Suprapubic skin (tissue), 4 donors: ENCODE measurements at regions not wholly inside any gene's neighbourhood (a gene's known extent, or its start where the extent isn't known, plus 50 kb on each side); places are given as distances from the start of the nearest gene placed in this dataset.
"Not testable (repeated sequence)": the region's sequence is repeated elsewhere in the genome, so short reads cannot be mapped to it uniquely, and the experiment has no call there.

Experiments
- DNase-seq, 2 donors: peaks; one replicate each; pipeline ENCODE4 v3.0.0-alpha.2; 2019; ENCODE audit warnings: low spot score in 2 of 2
- H3K27ac ChIP-seq: fragments of 200-600 bp; sonication (generic); one replicate; pipeline ENCODE4 v1.5.1; 2019
- H3K27me3 ChIP-seq: fragments of 200-600 bp; sonication (generic); one replicate; pipeline ENCODE4 v1.5.1; 2019
- H3K36me3 ChIP-seq: fragments of 200-600 bp; sonication (generic); one replicate; pipeline ENCODE4 v1.5.1; 2019
- H3K4me1 ChIP-seq: fragments of 200-600 bp; sonication (generic); one replicate; pipeline ENCODE4 v1.5.1; 2019
- H3K4me3 ChIP-seq: fragments of 200-600 bp; sonication (generic); one replicate; pipeline ENCODE4 v1.5.1; 2019; ENCODE audit warnings: mild to moderate bottlenecking
- H3K9me3 ChIP-seq: fragments of 200-600 bp; sonication (generic); one replicate; pipeline ENCODE4 v1.5.1; 2019
- CTCF ChIP-seq, 2 donors: fragments of 200-600 bp in 1 of 2; fragments of 450-650 bp in 1 of 2; sonication (generic) in 1 of 2; IDR thresholded peaks; one replicate each; pipeline ENCODE4 v1.5.1; 2016 to 2019; ENCODE audit warnings: antibody characterized with exemption in 2 of 2, mild to moderate bottlenecking in 1 of 2, moderate library complexity in 1 of 2
- EP300 ChIP-seq: sonication (generic); formaldehyde crosslinking; IDR thresholded peaks from one replicate; pipeline ENCODE4 v1.6.1; 2017; ENCODE audit warnings: antibody characterized with exemption
- POLR2A ChIP-seq, 2 donors: fragments of 450-650 bp; IDR thresholded peaks; one replicate each; pipeline ENCODE4 v1.6.1; 2017; ENCODE audit warnings: antibody characterized with exemption in 2 of 2, mild to moderate bottlenecking in 2 of 2, moderate library complexity in 2 of 2
- POLR2AphosphoS5 ChIP-seq, 3 donors: sonication (generic); formaldehyde crosslinking; IDR thresholded peaks; one replicate each; pipeline ENCODE4 v1.6.1; 2017; ENCODE audit warnings: antibody characterized with exemption in 3 of 3
- WGBS: methylation state at CpG from one replicate; pipeline ENCODE4 v1.1.5; 2018; 5-methylcytosine and 5-hydroxymethylcytosine counted together

DNA sequence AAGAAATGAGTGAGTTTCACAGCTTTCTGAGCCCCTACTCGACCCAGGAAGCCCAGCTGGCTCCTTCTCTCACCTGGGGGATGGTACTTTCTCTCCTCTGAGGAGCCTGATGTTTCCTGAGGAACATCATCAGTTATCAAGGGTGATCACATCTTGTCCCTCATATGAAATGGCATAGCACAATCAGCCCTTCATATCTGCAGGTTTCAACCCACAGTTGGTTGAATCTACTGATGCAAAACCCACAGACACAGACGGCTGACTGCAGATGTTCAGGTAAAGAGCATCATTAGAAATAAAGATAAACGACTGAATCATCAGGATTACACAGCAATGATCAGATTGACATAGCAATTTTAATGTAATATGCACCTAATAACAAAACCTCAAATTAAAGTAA is 93.6 kb upstream of the OSTN start:
- H3K27me3 ChIP-seq = no peaks in the 10 kb centered on the region
- no peak for DNase-seq
- no peaks in the 10 kb centered on the region for H3K4me1 ChIP-seq
- no peaks in the 10 kb centered on the region for H3K9me3 ChIP-seq
- H3K4me3 ChIP-seq = no peak overlapping the region
- no peaks in the 10 kb centered on the region for H3K36me3 ChIP-seq
- 63% methylated on average over 3 of the region's 3 CpGs for WGBS
- H3K27ac ChIP-seq = no peak overlapping the region
- TF ChIP-seq POLR2AphosphoS5 (IDR thresholded peaks at IDR 0.05) (no peak), EP300 (no peak), POLR2A (IDR thresholded peaks at IDR 0.05) (no peak), CTCF (IDR thresholded peaks at IDR 0.05) (no peak)

- Histone ChIP-seq H3K9me3 (no peaks in the 10 kb centered on the region), H3K27me3 (no peaks in the 10 kb centered on the region), H3K27ac (no peak overlapping the region), H3K4me1 (no peaks in the 10 kb centered on the region), H3K4me3 (no peak overlapping the region), H3K36me3 (no peaks in the 10 kb centered on the region)
- WGBS = 71% methylated on average over 4 of the region's 4 CpGs
- TF ChIP-seq POLR2A (IDR thresholded peaks at IDR 0.05) (no peak), CTCF (IDR thresholded peaks at IDR 0.05) (no peak), EP300 (no peak), POLR2AphosphoS5 (IDR thresholded peaks at IDR 0.05) (no peak)
- DNase-seq = no peak
Measured at GRCh38 chr3:191100516-191100915, 98.5 kb upstream of the OSTN start.

DNA sequence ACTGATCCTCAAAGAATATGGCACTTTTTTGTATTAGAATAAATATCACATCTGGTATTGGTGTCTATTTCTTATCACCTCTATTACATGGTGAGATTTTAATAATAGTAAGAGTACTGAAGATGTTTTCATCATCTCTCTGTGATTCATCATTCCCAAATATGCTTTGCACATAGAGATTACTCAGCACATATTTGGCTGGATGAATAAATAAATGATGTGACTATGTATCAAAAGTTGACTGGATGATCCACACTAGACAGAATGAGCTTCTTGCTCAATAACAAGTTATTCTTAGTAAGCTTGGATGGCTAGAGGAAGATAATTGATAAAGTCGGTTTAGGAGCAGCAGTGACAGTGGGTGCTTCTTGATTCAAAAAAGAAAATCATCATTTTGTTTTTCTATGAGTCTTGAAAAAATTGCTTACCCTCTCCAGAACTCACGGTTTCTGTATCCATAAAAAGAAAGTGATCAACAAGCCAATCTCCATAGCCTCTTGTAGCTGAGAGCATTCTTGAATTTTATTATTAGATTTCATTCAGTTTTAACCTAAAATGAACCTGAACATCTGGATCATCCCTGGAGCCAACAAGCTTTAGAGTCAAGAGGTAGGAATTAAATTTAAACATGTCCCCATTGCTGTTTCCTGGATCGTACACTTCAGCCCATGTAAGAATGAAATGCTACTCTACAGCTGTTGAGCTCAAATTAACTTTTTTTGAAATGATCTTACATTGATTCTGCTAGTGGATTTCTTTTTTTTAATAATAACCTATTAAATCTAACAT is 104.8 kb upstream of the OSTN start:
- Histone ChIP-seq H3K9me3 (no peaks in the 10 kb centered on the region), H3K27ac (no peak overlapping the region), H3K27me3 (no peaks in the 10 kb centered on the region), H3K36me3 (no peaks in the 10 kb centered on the region), H3K4me3 (no peak overlapping the region), H3K4me1 (no peaks in the 10 kb centered on the region)
- TF ChIP-seq EP300 (no peak), POLR2A (IDR thresholded peaks at IDR 0.05) (no peak), POLR2AphosphoS5 (IDR thresholded peaks at IDR 0.05) (no peak), CTCF (IDR thresholded peaks at IDR 0.05) (no peak)
- 57% methylated on average over 3 of the region's 3 CpGs for WGBS
- no peak for DNase-seq

DNA sequence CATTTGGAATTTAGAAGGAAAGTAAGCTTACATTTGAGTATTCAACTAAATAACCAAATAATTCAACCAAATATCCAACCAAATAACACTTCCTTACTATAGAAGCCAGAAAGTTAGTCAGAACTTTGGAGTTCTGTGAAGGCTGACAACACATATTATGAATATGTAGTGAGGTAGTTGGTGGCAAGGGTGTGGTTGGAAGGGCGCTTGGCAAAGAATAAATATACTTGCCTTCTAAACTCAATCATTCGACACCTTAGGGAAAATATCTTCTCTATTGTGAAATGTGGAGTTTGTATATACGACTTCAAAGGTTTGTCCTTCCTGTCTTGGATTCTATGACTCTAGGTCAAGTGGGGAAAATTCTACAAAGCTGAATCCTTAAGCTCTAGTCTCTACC is 111.7 kb upstream of the OSTN start:
- Histone ChIP-seq H3K9me3 (no peaks in the 10 kb centered on the region), H3K27me3 (no peaks in the 10 kb centered on the region), H3K27ac (no peak overlapping the region), H3K36me3 (no peaks in the 10 kb centered on the region), H3K4me3 (no peak overlapping the region), H3K4me1 (no peaks in the 10 kb centered on the region)
- TF ChIP-seq POLR2A (IDR thresholded peaks at IDR 0.05) = no peak
- no peak for TF ChIP-seq EP300
- TF ChIP-seq POLR2AphosphoS5 (IDR thresholded peaks at IDR 0.05) = no peak
- no peak for TF ChIP-seq CTCF (IDR thresholded peaks at IDR 0.05)
- no peak for DNase-seq
- WGBS = 48% methylated on average over 3 of the region's 3 CpGs

DNA sequence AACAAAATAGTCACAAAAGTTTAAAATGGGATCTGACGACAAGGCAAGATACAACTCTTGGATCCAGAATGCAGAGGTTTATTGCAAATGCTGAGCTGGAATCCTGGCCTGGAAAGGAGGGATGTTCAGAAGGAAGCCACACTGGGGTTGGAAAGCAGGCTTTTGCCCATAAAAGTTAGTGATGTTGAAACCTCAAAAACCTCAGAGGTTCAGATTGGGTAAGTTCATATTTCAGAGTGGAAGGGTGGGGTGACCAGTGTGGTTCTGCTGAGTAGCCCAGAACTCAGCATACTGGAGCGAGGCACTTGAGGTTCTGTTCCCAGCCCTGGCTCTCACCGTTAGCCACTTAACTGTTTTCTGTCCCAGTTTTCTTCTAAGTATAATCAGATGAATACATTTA is 114.0 kb upstream of the OSTN start:
- Histone ChIP-seq H3K4me3 (no peak overlapping the region), H3K27ac (no peak overlapping the region), H3K36me3 (no peaks in the 10 kb centered on the region), H3K4me1 (no peaks in the 10 kb centered on the region), H3K27me3 (no peaks in the 10 kb centered on the region), H3K9me3 (no peaks in the 10 kb centered on the region)
- no peak for TF ChIP-seq POLR2A (IDR thresholded peaks at IDR 0.05)
- no peak for TF ChIP-seq EP300
- no peak for TF ChIP-seq POLR2AphosphoS5 (IDR thresholded peaks at IDR 0.05)
- no peak for TF ChIP-seq CTCF (IDR thresholded peaks at IDR 0.05)
- DNase-seq = no peak
- WGBS = 70% methylated on average over 3 of the region's 3 CpGs

GRCh38 chr3:191078913-191079312 is 120.1 kb upstream of the OSTN start:
- WGBS = 94% methylated on average over 3 of the region's 3 CpGs
- not testable (repeated sequence) for H3K27me3 ChIP-seq, H3K27ac ChIP-seq, H3K9me3 ChIP-seq, H3K4me3 ChIP-seq, DNase-seq, H3K4me1 ChIP-seq, H3K36me3 ChIP-seq
